K562 (cell line): ENCODE measurements at regions not wholly inside any gene's neighbourhood (a gene's known extent, or its start where the extent isn't known, plus 50 kb on each side); places are given as distances from the start of the nearest gene placed in this dataset.

Source experiments
- BRF1 ChIP-seq: IDR thresholded peaks from 3 replicates; pipeline ENCODE4 v1.6.1; 2011; ENCODE audit warnings: borderline replicate concordance, mild to moderate bottlenecking; ENCODE audit not compliant: insufficient read length; ENCODE audit errors: extremely low read depth
- CBX5 ChIP-seq: IDR thresholded peaks from 2 replicates; pipeline ENCODE4 v1.6.1; 2014; ENCODE audit warnings: low read depth, borderline replicate concordance
- CTCF ChIP-seq, 3 experiments: IDR thresholded peaks in 2 of 3; conservative IDR thresholded peaks in 1 of 3; 2 replicates each; pipeline ENCODE4 v1.5.1; 2011 to 2012; ENCODE audit warnings: low read length in 3 of 3, mild to moderate bottlenecking in 3 of 3, control low read depth in 2 of 3, improper control_type of control experiment in 1 of 3, inconsistent platforms in 1 of 3, low read depth in 1 of 3, mixed read lengths in 1 of 3, moderate library complexity in 1 of 3; ENCODE audit not compliant: insufficient read depth in 2 of 3
- GATA2 ChIP-seq: sonication (generic); formaldehyde crosslinking; IDR thresholded peaks from 2 replicates; pipeline ENCODE4 v1.4.0; 2020; ENCODE audit warnings: mild to moderate bottlenecking, missing genetic modification reagents
- JUNB ChIP-seq: fragments of 450-650 bp; formaldehyde crosslinking; conservative IDR thresholded peaks from 2 replicates; pipeline ENCODE4 v1.4.0; 2020; ENCODE audit warnings: mild to moderate bottlenecking
- MIER1 ChIP-seq: fragments of 450-650 bp; IDR thresholded peaks from 2 replicates; pipeline ENCODE4 v1.6.1; 2016; ENCODE audit warnings: antibody characterized with exemption, mild to moderate bottlenecking, low read depth
- NFRKB ChIP-seq: fragments of 450-650 bp; IDR thresholded peaks from 2 replicates; pipeline ENCODE4 v1.6.1; 2016; ENCODE audit warnings: low read depth
- NUFIP1 ChIP-seq: fragments of 450-650 bp; IDR thresholded peaks from 2 replicates; pipeline ENCODE4 v1.6.1; 2018; ENCODE audit not compliant: partially characterized antibody
- PTBP1 ChIP-seq: fragments of 200-400 bp; formaldehyde crosslinking; IDR thresholded peaks from 2 replicates; pipeline ENCODE4 v1.6.1; 2017; ENCODE audit warnings: low read depth, low read length
- SETDB1 ChIP-seq: IDR thresholded peaks from one replicate; pipeline ENCODE4 v1.6.1; 2012; ENCODE audit warnings: low read length, control low read depth, inconsistent platforms
- TAF1 ChIP-seq: IDR thresholded peaks from 2 replicates; pipeline ENCODE4 v1.6.1; 2011; ENCODE audit warnings: mild to moderate bottlenecking, low read length, moderate library complexity; ENCODE audit not compliant: insufficient read depth, control insufficient read depth, severe bottlenecking; ENCODE audit errors: extremely low read depth
- TF ChIP-seq, protein P1 (sequence below), 2 experiments: fragments of 450-650 bp; formaldehyde crosslinking in 1 of 2; IDR thresholded peaks; 2 replicates each; pipeline versions ENCODE4 v1.4.0 to v1.6.1; 2014 to 2020; ENCODE audit warnings: mild to moderate bottlenecking in 2 of 2, borderline replicate concordance in 1 of 2, low read depth in 1 of 2
- TF ChIP-seq, protein P2 (sequence below): fragments of 450-650 bp; IDR thresholded peaks from one replicate; pipeline ENCODE4 v1.6.1; 2018; ENCODE audit warnings: mild to moderate bottlenecking, moderate library complexity; ENCODE audit not compliant: partially characterized antibody

DNA sequence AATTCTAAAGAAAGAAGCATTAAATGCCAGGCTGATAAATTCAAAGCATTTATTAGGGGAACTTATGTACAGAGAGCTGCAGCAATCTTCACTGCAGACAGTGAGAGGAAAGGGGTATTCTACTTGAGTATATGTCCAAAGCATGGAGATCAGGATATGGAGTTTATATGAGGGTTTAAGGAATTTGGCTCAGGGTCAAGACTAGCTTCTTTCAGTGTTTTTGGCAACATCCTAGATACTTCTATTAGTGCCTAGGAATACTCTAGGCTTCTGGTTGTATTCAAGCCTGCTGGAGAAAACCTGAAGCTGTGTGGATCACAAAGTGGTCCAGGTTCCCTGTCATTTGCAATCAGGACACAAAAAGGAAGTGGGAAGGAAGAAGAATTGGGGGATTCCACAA, 194.6 kb downstream of the CETN3 start:
- TF ChIP-seq CTCF (IDR thresholded peaks at IDR 0.05 in 2 of 3, conservative IDR thresholded peaks at IDR 0.05 in 1 of 3; ENCODE audit: insufficient read depth in 2 of 3, low read depth in 1 of 3, low read length in 3 of 3), result no peak
- TF ChIP-seq NUFIP1, result no peak
- TF ChIP-seq, protein P1, sequence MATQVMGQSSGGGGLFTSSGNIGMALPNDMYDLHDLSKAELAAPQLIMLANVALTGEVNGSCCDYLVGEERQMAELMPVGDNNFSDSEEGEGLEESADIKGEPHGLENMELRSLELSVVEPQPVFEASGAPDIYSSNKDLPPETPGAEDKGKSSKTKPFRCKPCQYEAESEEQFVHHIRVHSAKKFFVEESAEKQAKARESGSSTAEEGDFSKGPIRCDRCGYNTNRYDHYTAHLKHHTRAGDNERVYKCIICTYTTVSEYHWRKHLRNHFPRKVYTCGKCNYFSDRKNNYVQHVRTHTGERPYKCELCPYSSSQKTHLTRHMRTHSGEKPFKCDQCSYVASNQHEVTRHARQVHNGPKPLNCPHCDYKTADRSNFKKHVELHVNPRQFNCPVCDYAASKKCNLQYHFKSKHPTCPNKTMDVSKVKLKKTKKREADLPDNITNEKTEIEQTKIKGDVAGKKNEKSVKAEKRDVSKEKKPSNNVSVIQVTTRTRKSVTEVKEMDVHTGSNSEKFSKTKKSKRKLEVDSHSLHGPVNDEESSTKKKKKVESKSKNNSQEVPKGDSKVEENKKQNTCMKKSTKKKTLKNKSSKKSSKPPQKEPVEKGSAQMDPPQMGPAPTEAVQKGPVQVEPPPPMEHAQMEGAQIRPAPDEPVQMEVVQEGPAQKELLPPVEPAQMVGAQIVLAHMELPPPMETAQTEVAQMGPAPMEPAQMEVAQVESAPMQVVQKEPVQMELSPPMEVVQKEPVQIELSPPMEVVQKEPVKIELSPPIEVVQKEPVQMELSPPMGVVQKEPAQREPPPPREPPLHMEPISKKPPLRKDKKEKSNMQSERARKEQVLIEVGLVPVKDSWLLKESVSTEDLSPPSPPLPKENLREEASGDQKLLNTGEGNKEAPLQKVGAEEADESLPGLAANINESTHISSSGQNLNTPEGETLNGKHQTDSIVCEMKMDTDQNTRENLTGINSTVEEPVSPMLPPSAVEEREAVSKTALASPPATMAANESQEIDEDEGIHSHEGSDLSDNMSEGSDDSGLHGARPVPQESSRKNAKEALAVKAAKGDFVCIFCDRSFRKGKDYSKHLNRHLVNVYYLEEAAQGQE (IDR thresholded peaks at IDR 0.05; ENCODE audit: borderline replicate concordance), result no peak
- TF ChIP-seq, protein P1 (CRISPR knock-in tag; IDR thresholded peaks at IDR 0.05; ENCODE audit: low read depth), result no peak
- TF ChIP-seq GATA2, result no peak
- no peak for TF ChIP-seq BRF1
- no peak for TF ChIP-seq NFRKB
- TF ChIP-seq PTBP1, result no peak
- no peak for TF ChIP-seq JUNB (CRISPR knock-in tag)
- TF ChIP-seq, protein P2, sequence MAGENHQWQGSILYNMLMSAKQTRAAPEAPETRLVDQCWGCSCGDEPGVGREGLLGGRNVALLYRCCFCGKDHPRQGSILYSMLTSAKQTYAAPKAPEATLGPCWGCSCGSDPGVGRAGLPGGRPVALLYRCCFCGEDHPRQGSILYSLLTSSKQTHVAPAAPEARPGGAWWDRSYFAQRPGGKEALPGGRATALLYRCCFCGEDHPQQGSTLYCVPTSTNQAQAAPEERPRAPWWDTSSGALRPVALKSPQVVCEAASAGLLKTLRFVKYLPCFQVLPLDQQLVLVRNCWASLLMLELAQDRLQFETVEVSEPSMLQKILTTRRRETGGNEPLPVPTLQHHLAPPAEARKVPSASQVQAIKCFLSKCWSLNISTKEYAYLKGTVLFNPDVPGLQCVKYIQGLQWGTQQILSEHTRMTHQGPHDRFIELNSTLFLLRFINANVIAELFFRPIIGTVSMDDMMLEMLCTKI, result no peak
- no peak for TF ChIP-seq TAF1
- no peak for TF ChIP-seq MIER1
- TF ChIP-seq CBX5, result no peak
- TF ChIP-seq SETDB1, result no peak
